ENCODE measurements at regions not wholly inside any gene's neighbourhood (a gene's known extent, or its start where the extent isn't known, plus 50 kb on each side); places are given as distances from the start of the nearest gene placed in this dataset.
"Not testable (repeated sequence)": the region's sequence is repeated elsewhere in the genome, so short reads cannot be mapped to it uniquely, and the experiment has no call there.

GRCh38 chr10:53679666-53680065 is 907.1 kb upstream of the MBL2 start:
- DNase-seq (ENCODE audit: insufficient read length, low spot score), result no peak
- no peak for FAIRE-seq
- no peak for TF ChIP-seq TAF1 (IDR thresholded peaks at IDR 0.05; ENCODE audit: low read depth, low read length)
- no peak for TF ChIP-seq POLR2AphosphoS5 (IDR thresholded peaks at IDR 0.05; ENCODE audit: low read depth, low read length)
- TF ChIP-seq POU2F2 (IDR thresholded peaks at IDR 0.05; ENCODE audit: low read depth, low read length), result no peak
- no peak for TF ChIP-seq PAX5 (IDR thresholded peaks at IDR 0.05; ENCODE audit: insufficient read depth, low read length, severe bottlenecking)
- no peak for TF ChIP-seq SPI1 (IDR thresholded peaks at IDR 0.05; ENCODE audit: low read depth, low read length)
- no peak for TF ChIP-seq POLR2A (IDR thresholded peaks at IDR 0.05; ENCODE audit: low read depth, low read length)

- no peak for DNase-seq (ENCODE audit: insufficient read length, low spot score)
- no peak for TF ChIP-seq POLR2AphosphoS5 (IDR thresholded peaks at IDR 0.05; ENCODE audit: low read depth, low read length)
- no peak for TF ChIP-seq SPI1 (IDR thresholded peaks at IDR 0.05; ENCODE audit: low read depth, low read length)
- TF ChIP-seq POLR2A (IDR thresholded peaks at IDR 0.05; ENCODE audit: low read depth, low read length), result no peak
- no peak for FAIRE-seq
Observed at GRCh38 chr10:53675177-53675576, 902.6 kb upstream of the MBL2 start.

- DNase-seq (ENCODE audit: insufficient read length, low spot score) (no peak), FAIRE-seq (no peak)
- no peak for TF ChIP-seq TAF1 (IDR thresholded peaks at IDR 0.05; ENCODE audit: low read depth, low read length)
- TF ChIP-seq POLR2A (IDR thresholded peaks at IDR 0.05; ENCODE audit: low read depth, low read length), result no peak
- TF ChIP-seq POLR2AphosphoS5 (IDR thresholded peaks at IDR 0.05; ENCODE audit: low read depth, low read length), result no peak
- no peak for TF ChIP-seq PAX5 (IDR thresholded peaks at IDR 0.05; ENCODE audit: insufficient read depth, low read length, severe bottlenecking)
- TF ChIP-seq SPI1 (IDR thresholded peaks at IDR 0.05; ENCODE audit: low read depth, low read length), result no peak
- no peak for TF ChIP-seq POU2F2 (IDR thresholded peaks at IDR 0.05; ENCODE audit: low read depth, low read length)
Observed at GRCh38 chr10:53667063-53667462, 894.5 kb upstream of the MBL2 start.

- FAIRE-seq (no peak), DNase-seq (ENCODE audit: insufficient read length, low spot score) (no peak)
- TF ChIP-seq POLR2A (IDR thresholded peaks at IDR 0.05; ENCODE audit: low read depth, low read length) (no peak), POU2F2 (IDR thresholded peaks at IDR 0.05; ENCODE audit: low read depth, low read length) (no peak), SPI1 (IDR thresholded peaks at IDR 0.05; ENCODE audit: low read depth, low read length) (no peak), TAF1 (IDR thresholded peaks at IDR 0.05; ENCODE audit: low read depth, low read length) (no peak)
Observed at GRCh38 chr10:53664282-53665019, 891.9 kb upstream of the MBL2 start.

- FAIRE-seq (no peak), DNase-seq (ENCODE audit: insufficient read length, low spot score) (no peak)
- TF ChIP-seq SPI1 (IDR thresholded peaks at IDR 0.05; ENCODE audit: low read depth, low read length) (no peak), POLR2AphosphoS5 (IDR thresholded peaks at IDR 0.05; ENCODE audit: low read depth, low read length) (no peak), TAF1 (IDR thresholded peaks at IDR 0.05; ENCODE audit: low read depth, low read length) (no peak), POU2F2 (IDR thresholded peaks at IDR 0.05; ENCODE audit: low read depth, low read length) (no peak), PAX5 (IDR thresholded peaks at IDR 0.05; ENCODE audit: insufficient read depth, low read length, severe bottlenecking) (no peak)
Observed at GRCh38 chr10:53650794-53651193, 878.2 kb upstream of the MBL2 start.

- not testable (repeated sequence) for FAIRE-seq; DNase-seq (ENCODE audit: insufficient read length, low spot score)
Observed at GRCh38 chr10:53647221-53647620, 874.6 kb upstream of the MBL2 start.

- TF ChIP-seq POLR2AphosphoS5 (IDR thresholded peaks at IDR 0.05; ENCODE audit: low read depth, low read length), result no peak
- DNase-seq (ENCODE audit: insufficient read length, low spot score), result no peak
- FAIRE-seq, result no peak
Observed at GRCh38 chr10:53646525-53646924, 873.9 kb upstream of the MBL2 start.

GRCh38 chr10:53645951-53646350 is 873.4 kb upstream of the MBL2 start:
- FAIRE-seq (no peak), DNase-seq (ENCODE audit: insufficient read length, low spot score) (no peak)
- no peak for TF ChIP-seq TAF1 (IDR thresholded peaks at IDR 0.05; ENCODE audit: low read depth, low read length)
- no peak for TF ChIP-seq PAX5 (IDR thresholded peaks at IDR 0.05; ENCODE audit: insufficient read depth, low read length, severe bottlenecking)
- TF ChIP-seq POLR2A (IDR thresholded peaks at IDR 0.05; ENCODE audit: low read depth, low read length), result no peak
- no peak for TF ChIP-seq SPI1 (IDR thresholded peaks at IDR 0.05; ENCODE audit: low read depth, low read length)
- TF ChIP-seq POU2F2 (IDR thresholded peaks at IDR 0.05; ENCODE audit: low read depth, low read length), result no peak
- no peak for TF ChIP-seq POLR2AphosphoS5 (IDR thresholded peaks at IDR 0.05; ENCODE audit: low read depth, low read length)

- FAIRE-seq, result no peak
Observed at GRCh38 chr10:53638006-53638405, 865.4 kb upstream of the MBL2 start.

GRCh38 chr10:53624722-53625121 is 852.1 kb upstream of the MBL2 start:
- no peak for TF ChIP-seq POLR2AphosphoS5 (IDR thresholded peaks at IDR 0.05; ENCODE audit: low read depth, low read length)
- TF ChIP-seq PAX5 (IDR thresholded peaks at IDR 0.05; ENCODE audit: insufficient read depth, low read length, severe bottlenecking), result no peak
- TF ChIP-seq TAF1 (IDR thresholded peaks at IDR 0.05; ENCODE audit: low read depth, low read length), result no peak
- TF ChIP-seq SPI1 (IDR thresholded peaks at IDR 0.05; ENCODE audit: low read depth, low read length), result no peak
- TF ChIP-seq POU2F2 (IDR thresholded peaks at IDR 0.05; ENCODE audit: low read depth, low read length), result no peak
- no peak for TF ChIP-seq POLR2A (IDR thresholded peaks at IDR 0.05; ENCODE audit: low read depth, low read length)
- DNase-seq (ENCODE audit: insufficient read length, low spot score) (no peak), FAIRE-seq (no peak)

More at GRCh38 chr10:53638006-53638405, 865.4 kb upstream of the MBL2 start:
- DNase-seq (ENCODE audit: insufficient read length, low spot score), result no peak
- TF ChIP-seq POLR2A (IDR thresholded peaks at IDR 0.05; ENCODE audit: low read depth, low read length) (no peak), PAX5 (IDR thresholded peaks at IDR 0.05; ENCODE audit: insufficient read depth, low read length, severe bottlenecking) (no peak), POLR2AphosphoS5 (IDR thresholded peaks at IDR 0.05; ENCODE audit: low read depth, low read length) (no peak)

GRCh38 chr10:53622201-53622600 is 849.6 kb upstream of the MBL2 start:
- no peak for DNase-seq (ENCODE audit: insufficient read length, low spot score)
- TF ChIP-seq POLR2A (IDR thresholded peaks at IDR 0.05; ENCODE audit: low read depth, low read length) (no peak), SPI1 (IDR thresholded peaks at IDR 0.05; ENCODE audit: low read depth, low read length) (no peak), POU2F2 (IDR thresholded peaks at IDR 0.05; ENCODE audit: low read depth, low read length) (no peak), PAX5 (IDR thresholded peaks at IDR 0.05; ENCODE audit: insufficient read depth, low read length, severe bottlenecking) (no peak), POLR2AphosphoS5 (IDR thresholded peaks at IDR 0.05; ENCODE audit: low read depth, low read length) (no peak), TAF1 (IDR thresholded peaks at IDR 0.05; ENCODE audit: low read depth, low read length) (no peak)
- no peak for FAIRE-seq
